ENCODE measurements at regions not wholly inside any gene's neighbourhood (a gene's known extent, or its start where the extent isn't known, plus 50 kb on each side); places are given as distances from the start of the nearest gene placed in this dataset.
"Not testable (repeated sequence)": the region's sequence is repeated elsewhere in the genome, so short reads cannot be mapped to it uniquely, and the experiment has no call there.

GRCh38 chr6:15818491-15818890 lies 155.7 kb upstream of the DTNBP1 start:
- Histone ChIP-seq H3K4me3 (ENCODE audit: low read length) (no peak overlapping the region), H3K9me3 (ENCODE audit: control insufficient read depth, insufficient read depth, low read length) (no peaks in the 10 kb centered on the region), H3K4me1 (ENCODE audit: control insufficient read depth, insufficient read depth, low read length) (no peaks in the 10 kb centered on the region), H3K27ac (ENCODE audit: low read length) (no peak overlapping the region), H3K36me3 (ENCODE audit: control insufficient read depth, insufficient read depth, low read length) (no peaks in the 10 kb centered on the region), H3K27me3 (ENCODE audit: control insufficient read depth, insufficient read depth, low read length) (peaks cover 6% of the 10 kb centered on the region)
- DNase-seq (no peak), ATAC-seq (no peak)
- no peaks in the 10 kb centered on the region for H3K9me3 Mint-ChIP-seq
- WGBS (ENCODE audit: insufficient coverage): no CpG with 5 or more reads among the region's 2 CpGs
- no peak for TF ChIP-seq CTCF (IDR thresholded peaks at IDR 0.05)
- H3K36me3 Mint-ChIP-seq: no peaks in the 10 kb centered on the region
- H3K27ac Mint-ChIP-seq: no peak overlapping the region
- H3K27me3 Mint-ChIP-seq (ENCODE audit: low read depth in 2 of 2): peaks cover 15 to 21% of the 10 kb centered on the region in 2 donors
- peaks cover 0 to 4% of the 10 kb centered on the region in 2 donors for H3K4me1 Mint-ChIP-seq
- intact Hi-C loops (cut with micrococcal nuclease): no loop called here
- H3K4me3 Mint-ChIP-seq: no peak overlapping the region

GRCh38 chr6:15818044-15818443 lies 155.2 kb upstream of the DTNBP1 start:
- WGBS (ENCODE audit: insufficient coverage): 95% methylated on average over 7 of the region's 7 CpGs

GRCh38 chr6:15817100-15817499 lies 154.3 kb upstream of the DTNBP1 start:
- Histone ChIP-seq H3K27ac (ENCODE audit: low read length) (no peak overlapping the region), H3K4me3 (ENCODE audit: low read length) (no peak overlapping the region), H3K9me3 (ENCODE audit: control insufficient read depth, insufficient read depth, low read length) (no peaks in the 10 kb centered on the region), H3K4me1 (ENCODE audit: control insufficient read depth, insufficient read depth, low read length) (no peaks in the 10 kb centered on the region), H3K27me3 (ENCODE audit: control insufficient read depth, insufficient read depth, low read length) (peaks cover 6% of the 10 kb centered on the region), H3K36me3 (ENCODE audit: control insufficient read depth, insufficient read depth, low read length) (no peaks in the 10 kb centered on the region)
- Mint-ChIP-seq H3K9me3 (no peaks in the 10 kb centered on the region), H3K4me1 (peaks cover 0 to 5% of the 10 kb centered on the region in 2 donors), H3K36me3 (no peaks in the 10 kb centered on the region), H3K27me3 (ENCODE audit: low read depth in 2 of 2) (peaks cover 9 to 13% of the 10 kb centered on the region in 2 donors), H3K27ac (no peak overlapping the region), H3K4me3 (no peak overlapping the region)
- intact Hi-C loops (cut with micrococcal nuclease): no loop called here
- WGBS (ENCODE audit: insufficient coverage): 97% methylated on average over 4 of the region's 4 CpGs
- ATAC-seq (no peak), DNase-seq (no peak)
- TF ChIP-seq CTCF (IDR thresholded peaks at IDR 0.05): no peak

More at GRCh38 chr6:15818044-15818443, 155.2 kb upstream of the DTNBP1 start:
- ATAC-seq: no peak
- no peak overlapping the region for H3K27ac Mint-ChIP-seq
- no peak for TF ChIP-seq CTCF (IDR thresholded peaks at IDR 0.05)
- Histone ChIP-seq H3K4me1 (ENCODE audit: control insufficient read depth, insufficient read depth, low read length) (no peaks in the 10 kb centered on the region), H3K36me3 (ENCODE audit: control insufficient read depth, insufficient read depth, low read length) (no peaks in the 10 kb centered on the region), H3K27me3 (ENCODE audit: control insufficient read depth, insufficient read depth, low read length) (peaks cover 6% of the 10 kb centered on the region), H3K27ac (ENCODE audit: low read length) (no peak overlapping the region), H3K9me3 (ENCODE audit: control insufficient read depth, insufficient read depth, low read length) (no peaks in the 10 kb centered on the region), H3K4me3 (ENCODE audit: low read length) (no peak overlapping the region)
- H3K4me1 Mint-ChIP-seq: peaks cover 0 to 5% of the 10 kb centered on the region in 2 donors
- intact Hi-C loops (cut with micrococcal nuclease): no loop called here
- H3K9me3 Mint-ChIP-seq: no peaks in the 10 kb centered on the region
- DNase-seq: no peak
- H3K27me3 Mint-ChIP-seq (ENCODE audit: low read depth in 2 of 2): peaks cover 12 to 16% of the 10 kb centered on the region in 2 donors
- H3K36me3 Mint-ChIP-seq: no peaks in the 10 kb centered on the region
- no peak overlapping the region for H3K4me3 Mint-ChIP-seq

GRCh38 chr6:15816661-15817060 lies 153.8 kb upstream of the DTNBP1 start:
- Histone ChIP-seq H3K4me3 (ENCODE audit: low read length) (no peak overlapping the region), H3K27me3 (ENCODE audit: control insufficient read depth, insufficient read depth, low read length) (peaks cover 6% of the 10 kb centered on the region), H3K9me3 (ENCODE audit: control insufficient read depth, insufficient read depth, low read length) (no peaks in the 10 kb centered on the region), H3K4me1 (ENCODE audit: control insufficient read depth, insufficient read depth, low read length) (no peaks in the 10 kb centered on the region), H3K27ac (ENCODE audit: low read length) (no peak overlapping the region), H3K36me3 (ENCODE audit: control insufficient read depth, insufficient read depth, low read length) (no peaks in the 10 kb centered on the region)
- ATAC-seq: no peak
- Mint-ChIP-seq H3K9me3 (no peaks in the 10 kb centered on the region), H3K36me3 (no peaks in the 10 kb centered on the region), H3K27me3 (ENCODE audit: low read depth in 2 of 2) (peaks cover 9 to 13% of the 10 kb centered on the region in 2 donors), H3K27ac (no peak overlapping the region), H3K4me3 (no peak overlapping the region), H3K4me1 (peaks cover 0 to 5% of the 10 kb centered on the region in 2 donors)
- 76% methylated on average over 2 of the region's 2 CpGs for WGBS (ENCODE audit: insufficient coverage)
- TF ChIP-seq CTCF (IDR thresholded peaks at IDR 0.05): no peak
- DNase-seq: no peak
- intact Hi-C loops (cut with micrococcal nuclease): no loop called here

GRCh38 chr6:15813698-15814097 lies 150.9 kb upstream of the DTNBP1 start:
- H3K27me3 Mint-ChIP-seq (ENCODE audit: low read depth in 2 of 2): peaks cover 2 to 14% of the 10 kb centered on the region in 2 donors
- DNase-seq; H3K4me1 ChIP-seq (ENCODE audit: control insufficient read depth, insufficient read depth, low read length); H3K36me3 Mint-ChIP-seq; H3K4me3 ChIP-seq (ENCODE audit: low read length); H3K9me3 ChIP-seq (ENCODE audit: control insufficient read depth, insufficient read depth, low read length); H3K4me3 Mint-ChIP-seq; intact Hi-C loops (cut with micrococcal nuclease); H3K27me3 ChIP-seq (ENCODE audit: control insufficient read depth, insufficient read depth, low read length); H3K9me3 Mint-ChIP-seq; H3K36me3 ChIP-seq (ENCODE audit: control insufficient read depth, insufficient read depth, low read length); H3K27ac ChIP-seq (ENCODE audit: low read length); H3K4me1 Mint-ChIP-seq; H3K27ac Mint-ChIP-seq: not testable (repeated sequence)
- peak in 1 of 3 donors; percentile 30 for ATAC-seq
- 49% methylated on average over 5 of the region's 5 CpGs for WGBS (ENCODE audit: insufficient coverage)
